HG03378 (cell line): ENCODE measurements at regions not wholly inside any gene's neighbourhood (a gene's known extent, or its start where the extent isn't known, plus 50 kb on each side); places are given as distances from the start of the nearest gene placed in this dataset.
"Not testable (repeated sequence)": the region's sequence is repeated elsewhere in the genome, so short reads cannot be mapped to it uniquely, and the experiment has no call there.

Experiments used
- ATAC-seq: cut with Tn5 transposase; IDR thresholded peaks from one replicate; pipeline ENCODE4 v1.9.1; 2021; ENCODE audit warnings: mild to moderate bottlenecking, moderate library complexity; ENCODE audit not compliant: unreplicated experiment

DNA sequence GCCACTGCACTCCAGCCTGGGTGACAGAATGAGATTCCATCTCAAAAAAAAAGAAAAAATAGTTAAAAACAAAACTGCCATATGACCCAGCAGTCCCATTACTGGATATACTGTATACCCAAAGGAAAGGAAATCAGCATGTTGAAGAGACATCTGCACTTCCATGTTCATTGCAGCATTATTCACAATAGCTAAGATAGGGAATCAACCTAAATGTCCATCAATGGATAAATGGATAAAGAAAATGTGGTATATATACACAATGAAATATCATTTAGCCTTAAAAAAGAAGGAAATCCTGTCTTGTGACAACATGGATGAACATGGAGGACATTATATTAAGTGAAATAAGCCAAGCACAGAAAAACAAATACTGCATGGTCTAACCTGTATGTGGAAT is 160.7 kb downstream of the DUSP6 start:
- not testable (repeated sequence) for ATAC-seq

DNA sequence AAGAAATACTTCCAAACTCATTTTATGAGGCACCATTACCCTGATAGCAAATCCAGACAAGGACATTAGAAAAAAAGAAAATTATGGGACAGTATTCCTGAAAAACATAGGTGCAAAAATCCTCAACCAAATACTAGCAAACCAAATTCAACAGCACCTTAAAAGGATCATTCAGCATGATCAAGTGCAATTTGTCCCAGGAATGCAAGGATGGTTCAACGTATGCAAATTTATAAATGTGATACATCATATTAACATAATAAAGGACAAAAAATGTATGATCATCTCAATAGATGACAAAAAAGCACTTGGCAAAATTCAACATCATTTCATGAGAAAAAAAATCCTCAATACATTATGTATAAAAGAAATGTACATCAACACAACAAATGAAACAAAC is 162.9 kb downstream of the DUSP6 start:
- ATAC-seq = no peak

GRCh38 chr12:89187507-89187906 is 164.8 kb downstream of the DUSP6 start:
- no peak for ATAC-seq

DNA sequence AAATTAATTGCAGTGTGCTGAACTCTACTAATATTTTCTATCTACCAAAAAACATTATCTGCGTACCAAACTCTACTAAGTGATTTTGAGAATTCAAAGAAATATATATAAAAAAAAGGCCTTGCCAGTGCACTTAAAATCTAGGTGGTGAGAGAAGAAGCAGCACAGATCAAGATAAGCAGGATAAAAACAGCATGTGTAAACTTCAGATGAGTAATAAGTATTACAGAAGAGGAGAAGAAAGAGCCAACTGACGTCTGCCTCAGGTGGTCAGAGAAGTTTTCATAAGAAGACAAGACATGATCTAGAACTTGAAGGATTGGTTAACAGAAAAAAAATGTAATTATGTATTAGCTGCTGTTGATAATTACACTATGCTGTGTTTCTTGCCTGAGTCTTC is 166.4 kb downstream of the DUSP6 start:
- ATAC-seq = no peak

GRCh38 chr12:89185181-89185580 is 167.1 kb downstream of the DUSP6 start:
- ATAC-seq = no peak

- no peak for ATAC-seq
Measured at GRCh38 chr12:89183985-89184435, 168.3 kb downstream of the DUSP6 start.

- ATAC-seq = no peak
Measured at GRCh38 chr12:89181271-89181920, 170.9 kb downstream of the DUSP6 start.

- no peak for ATAC-seq
Measured at GRCh38 chr12:89180496-89180895, 171.8 kb downstream of the DUSP6 start.

- no peak for ATAC-seq
Measured at GRCh38 chr12:89179983-89180382, 172.3 kb downstream of the DUSP6 start.

DNA sequence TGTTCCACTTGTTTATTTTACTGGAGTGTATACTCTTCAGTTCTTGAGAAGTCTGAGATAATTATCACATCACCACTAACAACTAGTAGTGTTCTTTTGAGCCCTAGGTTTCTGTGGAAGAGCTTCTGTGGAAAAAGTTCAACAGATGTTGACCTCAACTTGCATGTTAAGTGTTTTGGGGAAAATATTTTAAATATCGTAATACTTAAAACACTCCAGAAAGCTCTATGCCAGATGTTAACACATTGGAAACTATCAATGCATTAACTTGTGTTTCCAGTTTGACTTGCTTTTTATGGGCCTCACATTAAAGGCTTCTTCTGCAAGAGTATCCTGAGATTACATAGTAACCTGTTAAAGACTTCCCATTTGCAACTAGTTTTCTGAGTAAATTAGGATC is 173.1 kb downstream of the DUSP6 start:
- ATAC-seq = no peak

GRCh38 chr12:89177802-89178395 is 174.4 kb downstream of the DUSP6 start:
- ATAC-seq = no peak

- no peak for ATAC-seq
Measured at GRCh38 chr12:89176676-89177075, 175.6 kb downstream of the DUSP6 start.

DNA sequence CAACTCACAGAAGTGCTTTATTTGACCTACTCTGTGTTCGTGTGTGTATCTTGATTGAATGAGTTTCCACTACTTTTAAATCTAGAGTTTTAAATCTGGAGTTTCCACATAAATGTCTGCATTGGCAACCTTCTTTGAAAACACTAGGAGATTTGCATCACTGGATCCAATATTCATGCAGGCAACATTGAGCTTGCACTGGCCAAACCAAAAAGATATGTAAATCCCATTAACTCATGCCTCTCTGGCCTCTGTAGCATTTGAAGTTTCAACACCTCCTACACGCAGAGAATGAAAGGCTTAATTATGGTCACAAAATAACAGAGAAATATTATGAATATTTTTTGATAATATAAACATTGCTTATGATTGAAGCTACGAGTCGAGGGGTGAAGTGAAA is 178.6 kb downstream of the DUSP6 start:
- ATAC-seq = no peak

GRCh38 chr12:89173096-89173495 is 179.2 kb downstream of the DUSP6 start:
- ATAC-seq = no peak

DNA sequence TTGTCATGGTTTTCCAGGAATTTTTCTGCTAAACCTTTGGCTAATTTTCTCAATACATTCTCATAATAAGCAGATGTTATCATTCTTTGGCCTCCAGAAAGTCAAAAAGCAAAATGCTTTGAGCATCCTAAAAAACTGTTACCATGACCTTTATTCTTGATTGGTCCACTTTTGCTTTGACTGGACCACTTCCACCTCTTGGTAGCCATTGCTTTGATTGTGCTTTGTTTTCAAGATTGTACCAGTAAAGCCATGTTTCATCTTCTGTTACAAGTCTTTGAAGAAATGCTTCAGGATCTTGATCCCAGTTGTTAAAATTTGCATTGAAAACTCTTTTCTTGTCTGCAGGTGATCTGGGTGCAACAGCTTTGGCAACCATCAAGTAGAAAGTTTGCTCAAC is 180.1 kb downstream of the DUSP6 start:
- ATAC-seq = no peak

- ATAC-seq = no peak
Measured at GRCh38 chr12:89169321-89169720, 183.0 kb downstream of the DUSP6 start.

DNA sequence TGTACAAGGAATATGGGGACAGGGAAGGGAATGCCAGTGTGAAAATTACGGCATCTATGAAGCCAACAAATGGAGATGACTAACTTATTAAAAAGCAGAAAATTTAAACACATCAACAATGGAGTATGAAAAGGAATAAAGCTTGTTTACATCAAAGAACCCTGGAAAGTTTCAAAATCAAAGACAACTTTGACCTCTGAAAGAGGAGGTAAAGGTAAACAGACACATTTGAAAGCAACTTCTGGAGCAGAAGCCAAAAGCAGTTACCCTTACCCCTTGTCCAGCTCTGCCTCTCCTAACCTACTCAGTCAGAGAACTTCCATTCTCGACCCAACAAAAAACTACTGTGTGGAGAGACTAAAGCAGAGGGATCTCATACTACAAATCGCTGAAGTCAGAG is 184.3 kb downstream of the DUSP6 start:
- ATAC-seq = no peak

DNA sequence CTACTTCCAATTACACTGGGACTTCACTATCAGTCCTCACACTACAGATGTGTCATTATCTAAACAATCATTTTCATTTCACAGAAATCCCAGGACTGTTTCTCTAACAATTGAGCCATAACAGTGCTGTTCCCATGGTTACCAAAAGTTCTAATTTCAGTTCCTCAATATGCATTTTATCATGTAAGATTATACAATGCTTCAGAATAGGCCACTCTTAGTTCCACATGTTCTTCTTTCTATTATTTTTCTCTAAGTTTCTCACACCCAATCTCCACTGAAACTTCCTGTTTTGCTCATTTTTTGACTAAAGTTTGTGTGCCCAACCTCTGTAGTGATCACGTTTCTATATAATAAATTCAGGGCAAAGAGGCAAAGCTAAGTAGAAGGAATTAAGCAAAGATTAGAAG is 185.8 kb downstream of the DUSP6 start:
- ATAC-seq = peak; percentile 97

DNA sequence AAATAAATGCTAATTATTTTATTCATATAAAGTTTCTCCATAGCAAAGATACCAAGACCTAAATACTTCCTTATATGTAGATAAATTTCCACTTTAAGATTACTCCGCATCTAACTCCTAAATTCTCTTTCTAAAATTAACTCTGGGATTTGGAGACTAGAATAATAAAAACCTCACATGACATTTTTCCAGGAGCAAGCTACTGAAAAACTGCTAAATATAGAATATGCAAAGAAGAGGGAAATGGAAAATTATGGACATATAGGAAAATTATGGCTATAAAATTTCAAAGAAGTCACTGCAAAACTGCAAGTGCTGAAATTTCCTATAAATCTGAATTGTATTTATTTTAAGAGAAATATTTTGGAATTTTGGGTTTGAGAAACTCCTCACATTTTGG is 186.2 kb downstream of the DUSP6 start:
- ATAC-seq = no peak

DNA sequence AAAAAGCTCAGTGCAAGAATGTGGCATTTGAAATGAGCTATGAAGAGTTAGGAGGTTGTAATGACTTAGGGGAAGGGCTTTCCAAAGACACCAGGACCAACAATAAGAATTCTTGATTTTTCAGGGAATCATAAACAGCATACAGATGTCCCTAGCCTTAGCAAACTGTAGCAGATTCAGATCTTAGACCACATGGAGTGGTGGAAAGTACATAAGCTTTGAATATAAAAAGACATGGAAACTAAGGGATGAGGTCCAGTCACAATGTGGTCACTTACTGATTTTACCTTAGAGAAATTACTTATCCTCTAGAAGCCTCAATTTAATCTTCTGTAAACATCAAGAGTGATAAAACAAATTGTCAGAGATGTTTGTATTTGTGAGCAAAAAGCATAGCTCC is 186.6 kb downstream of the DUSP6 start:
- no peak for ATAC-seq

GRCh38 chr12:89163918-89164317 is 188.4 kb downstream of the DUSP6 start:
- no peak for ATAC-seq

- ATAC-seq = peak; percentile 36
Measured at GRCh38 chr12:89162589-89163261, 189.6 kb downstream of the DUSP6 start.
